NCI-H82 (cell line): ENCODE measurements at regions not wholly inside any gene's neighbourhood (a gene's known extent, or its start where the extent isn't known, plus 50 kb on each side); places are given as distances from the start of the nearest gene placed in this dataset.

ENCODE experiments used
- DNase-seq: peaks from one replicate; lab custom pipeline; 2025; lab: John Stamatoyannopoulos, UW

- no peak for DNase-seq
Measured at GRCh38 chr6:148212366-148212765, 130.3 kb upstream of the SASH1 start.

GRCh38 chr6:148213366-148213765 lies 129.3 kb upstream of the SASH1 start:
- DNase-seq, result no peak

- no peak for DNase-seq
Measured at GRCh38 chr6:148214667-148215066, 128.0 kb upstream of the SASH1 start.

- DNase-seq, result peak; percentile 63
Measured at GRCh38 chr6:148217051-148217450, 125.6 kb upstream of the SASH1 start.

- no peak for DNase-seq
Measured at GRCh38 chr6:148217921-148218320, 124.7 kb upstream of the SASH1 start.

GRCh38 chr6:148218542-148219258 lies 123.9 kb upstream of the SASH1 start:
- DNase-seq, result peak; percentile 14

- DNase-seq, result no peak
Measured at GRCh38 chr6:148221196-148221979, 121.2 kb upstream of the SASH1 start.

- DNase-seq, result no peak
Measured at GRCh38 chr6:148222376-148222775, 120.3 kb upstream of the SASH1 start.

GRCh38 chr6:148222846-148223245 lies 119.8 kb upstream of the SASH1 start:
- DNase-seq, result no peak

- no peak for DNase-seq
Measured at GRCh38 chr6:148223424-148223842, 119.2 kb upstream of the SASH1 start.

- no peak for DNase-seq
Measured at GRCh38 chr6:148225871-148226270, 116.8 kb upstream of the SASH1 start.

- no peak for DNase-seq
Measured at GRCh38 chr6:148226284-148226683, 116.4 kb upstream of the SASH1 start.

- no peak for DNase-seq
Measured at GRCh38 chr6:148231572-148231971, 111.1 kb upstream of the SASH1 start.

GRCh38 chr6:148235446-148235845 lies 107.2 kb upstream of the SASH1 start:
- no peak for DNase-seq

- no peak for DNase-seq
Measured at GRCh38 chr6:148238713-148239112, 103.9 kb upstream of the SASH1 start.

GRCh38 chr6:148239215-148239614 lies 103.4 kb upstream of the SASH1 start:
- no peak for DNase-seq

GRCh38 chr6:148239801-148240460 lies 102.7 kb upstream of the SASH1 start:
- DNase-seq, result no peak

- no peak for DNase-seq
Measured at GRCh38 chr6:148240461-148240840, 102.2 kb upstream of the SASH1 start.

GRCh38 chr6:148240861-148241477 lies 101.7 kb upstream of the SASH1 start:
- no peak for DNase-seq

GRCh38 chr6:148242180-148242579 lies 100.5 kb upstream of the SASH1 start:
- DNase-seq, result no peak

GRCh38 chr6:148244217-148244935 lies 98.3 kb upstream of the SASH1 start:
- DNase-seq, result no peak
